HG03457 (cell line): ENCODE measurements at regions not wholly inside any gene's neighbourhood (a gene's known extent, or its start where the extent isn't known, plus 50 kb on each side); places are given as distances from the start of the nearest gene placed in this dataset.
"Not testable (repeated sequence)": the region's sequence is repeated elsewhere in the genome, so short reads cannot be mapped to it uniquely, and the experiment has no call there.

Experiments used
- ATAC-seq: cut with Tn5 transposase; IDR thresholded peaks from one replicate; pipeline ENCODE4 v1.9.1; 2021; ENCODE audit warnings: moderate number of reproducible peaks; ENCODE audit not compliant: unreplicated experiment

DNA sequence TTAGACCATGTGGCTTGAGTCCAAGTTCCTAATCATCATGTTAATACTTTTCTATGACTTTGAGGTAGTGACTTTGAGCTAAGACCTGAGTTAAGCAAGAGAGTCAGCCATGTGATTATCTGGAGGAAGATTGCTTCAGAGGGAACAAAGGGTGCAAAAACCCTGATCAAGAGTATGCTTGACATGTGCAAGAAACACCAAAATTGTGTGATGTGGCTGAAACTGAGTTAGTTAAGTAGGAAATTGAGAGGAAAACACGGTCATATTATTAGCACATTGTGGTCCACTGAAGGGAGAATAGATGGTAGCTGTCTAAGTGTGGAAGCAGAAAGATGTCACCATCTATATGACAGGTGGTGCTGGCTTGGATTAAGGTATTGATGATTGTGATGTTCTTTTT is 130.4 kb upstream of the MON1B start:
- ATAC-seq, result no peak

DNA sequence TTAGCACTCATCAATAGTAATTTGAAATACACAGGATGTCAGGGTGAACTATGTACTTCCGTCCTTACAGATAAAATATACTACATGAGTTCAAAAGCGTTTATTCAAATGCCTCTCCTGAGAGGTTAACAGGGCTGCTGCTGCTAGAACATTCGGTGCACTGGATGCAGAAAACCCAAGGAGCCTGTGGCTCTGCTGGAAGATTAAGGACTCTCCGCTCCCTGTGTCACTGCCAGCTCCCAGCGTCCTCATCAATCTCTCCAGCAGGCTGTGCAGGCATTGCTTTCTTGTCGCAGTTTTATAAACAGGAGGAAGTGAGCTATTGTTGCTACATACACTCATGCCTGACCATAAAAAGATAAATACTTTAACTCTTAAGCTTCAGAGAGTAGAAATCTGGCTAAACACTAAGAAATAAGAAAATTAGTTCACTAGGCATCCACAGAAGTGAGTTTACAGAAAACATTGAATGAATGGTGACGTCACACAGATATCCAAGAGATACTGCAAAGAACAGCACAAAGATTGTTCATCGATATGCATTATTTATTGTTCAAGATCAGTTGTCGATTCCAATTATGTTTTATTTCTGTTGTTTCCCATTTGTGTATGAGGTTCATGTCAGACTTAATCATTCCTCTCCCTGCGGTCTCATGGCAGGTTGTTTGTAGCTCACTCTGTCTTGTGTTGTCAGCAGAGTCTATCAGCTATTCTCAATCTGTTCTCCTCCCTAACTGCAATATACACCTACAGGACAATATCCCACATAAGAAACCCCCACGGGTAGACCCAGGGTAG is 127.9 kb upstream of the MON1B start:
- ATAC-seq, result no peak

DNA sequence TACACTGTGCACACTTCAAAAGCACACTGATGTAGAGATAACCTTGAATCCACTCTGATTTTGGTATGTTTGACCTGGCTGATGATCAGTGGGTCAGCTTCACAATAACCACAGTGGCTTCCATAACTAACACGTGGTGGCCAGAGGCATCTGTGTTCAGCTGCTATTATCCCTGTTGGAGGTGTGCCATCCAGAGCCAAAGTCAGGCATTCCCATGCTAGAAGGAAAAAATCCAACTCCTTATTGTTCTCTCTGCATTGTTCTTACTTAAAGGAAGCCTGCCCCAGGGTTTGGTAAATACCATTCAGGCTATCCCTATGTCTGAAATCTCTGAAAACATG is 127.3 kb upstream of the MON1B start:
- ATAC-seq, result no peak

DNA sequence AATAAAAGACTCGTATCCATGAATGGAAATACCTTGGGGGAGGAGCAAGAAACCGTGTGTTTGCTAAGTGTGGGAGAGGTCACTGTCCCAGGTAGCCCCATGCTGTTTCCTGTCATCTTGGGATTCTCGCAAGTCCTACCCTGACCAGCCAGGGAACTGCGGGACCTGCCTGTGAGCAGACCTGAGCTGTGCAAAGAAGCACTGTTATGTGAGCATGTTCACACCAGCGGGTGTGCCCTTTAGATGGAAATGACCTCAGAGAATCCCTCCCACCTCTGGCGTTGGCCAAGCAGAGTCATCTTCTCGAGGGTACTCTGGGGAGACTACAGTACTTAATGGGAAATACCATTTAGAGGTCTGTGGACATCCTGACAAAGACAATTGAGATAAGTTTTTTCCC is 127.0 kb upstream of the MON1B start:
- no peak for ATAC-seq

DNA sequence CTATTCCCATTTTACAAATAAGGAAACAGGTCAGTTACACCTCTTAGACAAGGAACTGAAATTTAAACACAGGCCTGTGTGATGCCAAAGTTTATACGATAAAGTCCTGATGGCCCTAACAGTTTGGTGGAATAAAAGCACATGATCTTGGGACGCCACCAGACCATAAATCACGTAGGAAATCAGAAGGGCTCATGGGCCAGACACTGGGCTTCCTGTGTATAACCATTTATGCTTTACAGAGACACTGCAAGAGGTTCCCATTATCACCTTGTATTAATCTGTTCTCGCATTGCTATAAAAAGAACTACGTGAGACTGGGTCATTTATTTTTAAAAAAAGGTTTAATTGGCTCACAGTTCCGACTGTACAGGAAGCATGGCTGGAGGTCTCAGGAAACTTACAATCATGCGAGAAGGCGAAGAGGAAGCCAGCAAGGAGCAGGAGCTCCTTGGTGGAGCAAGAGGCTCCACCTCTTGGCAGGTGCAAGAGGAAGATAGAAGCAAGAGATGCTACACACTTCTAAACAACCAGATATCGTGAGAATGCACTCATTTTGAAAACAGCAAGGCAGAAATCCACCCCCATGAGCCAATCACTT is 124.0 kb upstream of the MON1B start:
- ATAC-seq, result no peak

DNA sequence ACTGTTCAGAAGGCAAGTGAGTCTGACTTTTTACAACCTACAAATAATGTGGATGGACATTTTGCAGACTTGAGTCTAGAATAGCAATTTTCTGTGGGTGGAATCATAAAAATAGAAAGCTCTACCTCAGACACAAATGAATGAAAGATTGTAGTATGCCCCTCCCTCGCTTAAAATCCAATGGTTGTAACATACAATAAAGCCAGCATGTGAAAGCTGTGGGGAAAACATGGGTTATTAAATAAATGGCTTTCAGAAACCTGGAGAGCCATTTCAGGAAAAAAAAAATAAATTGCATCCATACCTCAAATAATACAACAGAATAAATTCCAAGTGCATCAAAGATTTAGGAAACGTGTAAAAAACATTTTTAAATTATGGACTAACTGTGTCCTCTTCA is 123.1 kb upstream of the MON1B start:
- no peak for ATAC-seq

DNA sequence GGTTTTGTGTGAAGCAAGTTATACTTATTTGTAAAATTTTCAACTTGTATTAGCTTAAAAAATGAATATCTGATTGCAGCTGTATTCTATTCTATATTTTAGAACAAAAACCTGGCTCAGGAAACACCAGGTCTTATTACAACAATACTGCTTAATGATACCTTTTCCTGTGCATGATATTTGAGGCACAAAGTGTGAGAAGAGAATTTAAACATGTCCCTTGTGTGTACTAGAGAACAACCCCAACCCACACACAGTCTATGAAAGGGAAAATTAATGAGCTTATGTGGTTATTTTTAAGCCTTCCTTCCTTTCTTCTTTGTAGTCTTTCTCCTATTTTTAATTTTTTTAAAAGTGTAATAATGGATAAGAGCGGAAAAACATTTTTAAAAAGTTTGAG is 122.6 kb upstream of the MON1B start:
- ATAC-seq, result no peak

DNA sequence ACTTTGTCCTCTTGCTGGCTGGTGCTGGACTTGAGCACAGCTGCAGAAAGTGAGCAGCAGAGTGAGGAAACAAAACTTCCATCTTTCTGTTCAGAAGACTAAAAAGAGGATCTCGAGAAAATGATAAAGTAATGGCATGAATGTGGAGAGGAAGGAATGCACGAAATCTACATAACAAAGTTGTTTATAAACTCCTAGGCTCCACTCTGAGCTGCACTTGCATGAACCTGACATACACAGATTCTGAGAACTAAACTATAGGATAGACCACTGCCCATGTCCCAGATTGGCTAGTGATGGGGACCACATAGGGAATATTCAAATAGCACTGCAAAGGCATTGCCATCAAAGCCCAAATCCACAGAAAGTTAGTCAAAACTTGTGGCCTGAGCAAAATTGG is 121.1 kb upstream of the MON1B start:
- ATAC-seq, result no peak

DNA sequence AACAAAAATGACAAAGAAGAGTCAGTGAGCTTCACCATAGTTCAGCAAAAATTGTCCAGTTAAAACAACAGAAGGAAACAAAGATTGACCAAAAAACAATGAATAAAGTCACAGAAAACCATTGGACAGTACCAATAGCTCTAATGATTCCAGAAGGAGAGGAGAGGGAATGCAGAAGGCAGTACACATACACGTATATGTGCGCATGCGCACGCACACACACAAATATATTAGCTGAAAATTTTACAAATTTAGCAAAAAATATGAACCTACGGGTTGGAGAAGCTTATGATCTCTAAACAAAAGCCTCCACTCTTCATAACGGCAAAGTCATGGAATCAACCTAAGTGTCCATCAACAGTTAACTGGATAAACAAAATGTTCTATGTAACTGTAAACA is 120.3 kb upstream of the MON1B start:
- no peak for ATAC-seq

DNA sequence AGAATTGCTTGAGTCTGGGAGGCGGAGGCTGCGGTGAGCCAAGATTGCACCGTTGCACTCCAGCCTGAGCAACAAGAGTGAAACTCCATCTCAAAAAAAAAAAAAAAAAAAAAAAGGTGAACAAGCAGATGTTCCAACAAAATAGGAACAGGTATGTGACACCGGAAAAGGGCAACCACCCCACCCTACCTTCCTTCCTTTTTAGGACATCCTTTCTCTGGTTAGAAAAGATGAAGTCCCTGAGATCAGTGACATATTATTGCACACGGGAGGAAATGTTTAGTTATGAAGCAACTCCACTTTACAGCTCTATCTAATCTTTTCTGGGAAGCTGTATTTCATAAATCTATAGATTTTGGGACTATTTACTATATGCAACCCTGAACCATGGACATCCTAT is 114.2 kb upstream of the MON1B start:
- ATAC-seq, result no peak

DNA sequence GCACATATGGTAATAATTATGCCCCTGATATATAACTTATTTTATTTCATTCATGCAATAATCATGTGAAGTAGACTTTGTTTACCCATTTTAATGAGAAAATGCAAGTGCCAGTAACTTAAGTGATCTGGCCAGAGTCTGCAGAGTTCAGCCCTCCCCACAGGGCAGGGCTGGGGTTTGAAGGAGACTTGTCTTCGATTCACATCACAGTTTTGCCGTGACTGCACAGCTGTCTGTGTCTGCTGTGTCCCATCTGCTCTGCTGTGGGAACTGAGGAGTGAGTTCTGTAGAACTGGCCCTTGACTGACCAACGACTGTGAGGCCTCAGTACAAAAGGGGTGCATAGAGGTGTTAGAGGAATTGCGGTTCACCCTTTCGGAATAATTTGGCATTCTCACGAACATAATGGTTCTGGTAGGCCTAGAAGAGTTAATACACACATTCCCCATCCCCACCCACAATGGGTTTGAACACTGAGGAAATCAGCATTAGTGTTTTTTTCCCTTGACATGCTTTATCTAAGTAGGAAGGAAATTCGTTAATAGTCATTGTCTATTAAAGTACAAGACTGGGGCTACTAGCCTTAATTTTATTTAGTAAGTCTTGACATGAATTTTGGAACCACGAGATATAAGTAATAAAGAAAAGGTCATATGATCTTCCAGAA is 113.6 kb upstream of the MON1B start:
- no peak for ATAC-seq

DNA sequence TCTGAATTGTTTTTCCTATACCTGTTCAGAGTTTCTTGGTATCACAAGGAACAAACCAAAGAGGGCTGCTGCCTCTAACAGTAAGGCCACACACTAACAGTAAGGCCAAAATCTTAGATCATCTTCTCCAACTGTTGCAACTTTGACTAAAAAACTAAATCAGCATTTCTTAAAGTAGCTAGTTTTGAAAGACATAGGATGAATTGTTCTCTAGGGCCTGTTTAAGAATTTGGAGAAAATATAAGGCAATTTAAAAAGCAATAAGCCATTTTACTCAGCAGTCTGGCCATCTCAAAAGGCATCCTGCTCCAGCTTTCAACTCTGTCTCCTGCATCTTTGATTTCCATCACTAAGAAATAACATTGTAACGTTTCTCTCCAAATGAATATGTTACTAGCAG is 105.0 kb upstream of the MON1B start:
- ATAC-seq, result no peak

DNA sequence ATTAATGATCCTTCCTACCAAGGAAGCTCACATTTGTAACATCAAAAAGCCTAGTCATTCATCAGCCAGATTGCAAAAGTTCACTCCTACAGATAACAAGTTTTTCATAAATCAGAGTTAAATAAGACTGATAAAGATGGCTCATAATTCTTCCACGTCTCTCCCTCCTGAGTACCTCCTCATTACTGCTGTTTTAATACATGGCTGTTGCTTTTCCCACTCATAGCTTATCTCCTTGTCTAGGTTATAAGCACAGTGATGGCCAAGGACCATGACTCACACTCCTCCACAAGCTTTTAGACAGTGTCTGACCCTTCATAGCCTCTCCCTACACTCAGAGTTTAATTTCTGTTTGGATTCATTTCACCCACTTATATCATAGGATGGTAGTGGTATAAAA is 100.9 kb upstream of the MON1B start:
- ATAC-seq, result no peak

DNA sequence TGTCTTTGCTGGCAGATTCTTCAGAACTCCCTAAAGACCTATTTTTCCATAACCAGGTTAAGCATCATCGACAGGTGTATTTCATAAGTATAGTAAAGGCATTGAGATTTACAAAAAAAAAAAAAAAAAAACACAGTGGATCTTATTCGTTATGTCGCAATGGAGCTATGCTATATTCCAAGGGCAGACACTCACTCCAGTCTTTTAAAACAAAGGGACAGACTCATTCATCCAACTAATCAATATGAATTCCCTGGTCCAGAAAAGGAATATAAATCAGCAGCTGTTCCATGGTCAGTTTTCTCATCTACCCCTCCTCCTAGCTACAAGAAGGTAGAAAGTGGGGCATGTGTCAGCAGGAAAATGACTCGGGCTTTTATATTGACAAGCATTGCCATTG is 97.7 kb upstream of the MON1B start:
- no peak for ATAC-seq

DNA sequence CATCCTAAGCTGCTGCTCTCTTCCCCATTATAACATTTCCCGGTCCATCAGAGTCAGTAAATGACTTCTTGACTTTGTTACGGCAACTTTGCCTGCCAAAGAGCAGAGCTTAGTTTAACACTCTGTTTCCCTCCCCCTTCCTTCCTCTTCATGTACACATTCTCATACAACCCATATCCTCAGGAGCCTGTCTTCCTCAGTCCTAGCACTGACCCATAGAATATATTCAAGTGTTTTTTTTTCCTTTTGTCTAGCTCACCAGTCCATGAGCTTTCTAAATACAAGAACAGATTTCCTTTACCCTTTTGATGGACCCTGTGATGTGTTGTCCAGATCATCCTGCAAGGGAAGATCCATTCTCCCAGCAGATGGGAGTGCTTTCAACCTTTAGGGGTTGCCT is 97.0 kb upstream of the MON1B start:
- no peak for ATAC-seq

DNA sequence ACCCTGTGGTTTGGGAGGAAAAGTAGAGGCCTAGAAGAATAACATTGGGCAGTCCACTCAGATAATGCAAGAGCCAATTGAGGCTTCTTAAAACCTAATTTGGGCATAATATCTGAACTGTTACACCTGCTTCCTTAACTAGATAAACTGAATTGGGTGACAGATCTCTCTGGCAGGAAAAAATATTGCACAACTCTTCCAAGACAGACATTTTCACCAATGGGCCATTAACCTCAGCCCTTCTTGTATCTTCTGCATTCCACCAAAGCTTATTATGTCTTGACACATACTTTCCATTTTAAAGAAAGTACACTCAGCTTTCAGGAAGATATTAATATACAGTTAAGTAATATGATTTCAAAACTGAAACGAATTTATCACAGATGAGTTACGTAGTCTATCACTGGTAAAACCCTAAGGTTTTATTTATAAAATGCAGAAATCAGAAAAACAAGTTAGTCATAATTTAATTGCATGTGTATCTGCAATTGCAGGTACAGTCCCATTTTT is 79.9 kb upstream of the MON1B start:
- no peak for ATAC-seq

DNA sequence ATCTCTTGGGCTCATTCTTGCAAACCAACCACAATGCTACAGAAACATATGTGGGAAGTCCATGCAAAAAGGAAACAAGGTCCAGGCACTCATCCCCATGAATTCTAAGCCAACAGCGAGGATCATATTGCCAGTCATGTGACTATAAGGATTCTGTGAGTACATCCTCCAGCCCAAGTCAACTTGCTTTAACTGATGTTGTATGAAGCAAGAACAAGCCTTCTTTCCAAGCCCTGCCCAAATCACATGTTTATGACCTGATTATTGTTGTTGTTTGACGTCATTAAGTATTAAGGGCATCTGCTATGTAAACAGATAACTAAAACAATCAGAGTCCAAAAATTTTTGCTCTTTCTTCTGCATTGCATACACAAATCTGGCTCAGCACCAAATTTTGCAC is 78.2 kb upstream of the MON1B start:
- ATAC-seq, result no peak

DNA sequence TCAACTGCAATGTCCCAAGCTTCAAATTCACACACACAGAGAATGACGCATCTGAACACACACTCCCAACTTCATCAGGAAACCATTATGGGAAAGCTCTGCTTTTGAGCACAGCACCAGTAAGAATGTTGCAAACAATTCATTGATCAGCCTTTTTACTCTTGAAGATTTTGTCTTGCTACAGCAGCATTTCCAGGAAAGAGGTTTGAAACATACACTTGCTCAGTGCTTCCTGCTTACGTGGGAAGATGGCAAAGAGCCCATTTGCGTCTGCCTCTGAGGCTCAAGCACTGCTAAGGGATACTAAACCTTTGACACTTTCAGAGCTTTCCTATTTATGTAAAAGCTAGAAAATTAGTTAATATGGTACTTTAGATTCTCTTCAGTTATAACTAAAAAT is 77.2 kb upstream of the MON1B start:
- no peak for ATAC-seq

DNA sequence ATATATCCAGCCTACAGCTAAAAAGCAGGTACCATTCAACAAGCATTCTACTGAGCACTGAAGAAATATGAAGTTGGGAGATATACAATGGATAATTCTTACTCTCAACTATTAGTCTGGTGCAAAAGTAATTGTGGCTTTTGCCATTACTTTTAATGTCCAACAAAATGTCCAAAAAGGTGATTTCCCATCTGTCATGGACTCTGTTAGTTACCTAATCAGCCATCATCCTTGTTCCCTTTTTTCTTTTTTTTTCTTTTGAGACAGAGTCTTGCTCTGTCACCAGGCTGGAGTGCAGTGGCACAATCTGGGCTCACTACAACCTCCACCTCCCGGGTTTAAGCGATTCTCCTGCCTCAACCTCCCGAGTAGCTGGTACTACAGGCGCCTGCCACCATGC is 76.6 kb upstream of the MON1B start:
- ATAC-seq, result not testable (repeated sequence)

DNA sequence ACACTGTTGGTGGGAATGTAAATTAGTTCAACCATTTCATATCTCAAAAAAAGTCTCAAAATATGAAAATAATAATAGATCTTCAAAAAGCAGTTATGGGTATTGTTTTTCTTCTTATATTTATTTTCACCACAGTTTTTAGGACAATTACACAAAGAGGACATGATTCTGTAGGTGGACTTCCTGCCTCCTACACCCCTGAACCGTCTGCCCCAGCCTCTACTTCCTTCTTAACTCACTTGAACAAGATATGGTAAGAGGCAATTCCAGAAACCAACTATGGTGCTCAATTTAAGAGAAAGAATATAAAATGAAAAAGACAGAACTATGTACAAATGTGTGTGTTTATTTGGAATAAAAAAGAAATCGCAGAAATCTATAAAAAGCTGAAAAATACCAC is 74.1 kb upstream of the MON1B start:
- no peak for ATAC-seq

DNA sequence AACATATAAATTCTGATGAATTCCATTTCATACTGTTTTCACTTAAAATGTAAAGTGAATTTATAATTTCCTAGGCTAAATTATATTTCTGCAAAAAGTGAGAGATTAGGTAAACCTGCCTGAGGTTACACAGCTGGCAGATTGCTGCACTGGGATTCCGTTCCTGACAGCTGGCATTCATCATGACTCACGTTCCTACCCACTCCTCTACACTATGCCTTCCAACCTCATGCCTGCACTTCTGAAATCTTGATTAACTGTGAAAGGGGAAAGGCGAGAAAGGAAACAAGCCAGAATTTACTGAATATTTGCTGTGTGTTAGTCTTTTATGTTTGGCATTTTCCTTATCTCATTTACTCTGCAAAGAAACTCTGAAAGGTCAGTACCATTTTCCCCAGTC is 73.3 kb upstream of the MON1B start:
- no peak for ATAC-seq

DNA sequence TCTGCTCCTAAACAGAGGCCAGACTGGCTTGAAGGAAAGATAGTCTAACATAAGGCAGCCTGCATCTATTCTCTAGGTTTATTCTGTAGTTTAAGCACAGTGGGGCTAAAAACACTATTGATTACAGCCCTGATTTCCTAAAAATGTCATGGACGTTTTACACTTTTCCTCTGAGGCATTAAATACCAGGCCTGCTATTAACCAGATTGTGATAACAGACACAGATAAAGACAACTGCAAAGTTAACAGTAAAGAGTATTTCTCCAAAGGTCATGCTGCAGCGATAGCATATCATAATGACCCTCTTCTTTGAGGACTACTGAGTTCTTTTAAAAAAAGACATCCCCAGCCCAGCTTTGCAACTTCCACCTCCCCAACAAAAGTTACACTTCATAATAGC is 59.6 kb upstream of the MON1B start:
- ATAC-seq, result no peak
